HCT116 (cell line): ENCODE measurements at regions not wholly inside any gene's neighbourhood (a gene's known extent, or its start where the extent isn't known, plus 50 kb on each side); places are given as distances from the start of the nearest gene placed in this dataset.

Source experiments
- ATAC-seq: fragments of 200-7000 bp; cut with Tn5 transposase; 2 replicates; pipeline ENCODE4 v1.9.1; 2020; ENCODE audit warnings: mild to moderate bottlenecking, moderate library complexity
- BruUV-seq: library from RNA; stranded (reverse); fragments of 400-500 nt; replicated peaks from 2 replicates; lab custom pipeline; 2021; lab: Mats Ljungman, UMichigan
- CTCF ChIA-PET: fragments of 300-600 bp; sonication (Branson Sonifier 250); formaldehyde crosslinking; loops from one replicate; lab custom pipeline; 2021; ENCODE audit warnings: antibody characterized with exemption; lab: Charles Lee
- POLR2A ChIA-PET: fragments of 300-600, 350-600 bp; sonication (Branson Sonifier 250); formaldehyde crosslinking; loops from one replicate; lab custom pipeline; 2021; ENCODE audit warnings: antibody characterized with exemption; lab: Charles Lee
- RAD21 ChIA-PET, 2 experiments: fragments of 300-600 bp; sonication (Branson Sonifier 250); formaldehyde crosslinking; loops; one replicate each; lab custom pipeline; 2023; ENCODE audit warnings: low total read pairs in 2 of 2; ENCODE audit not compliant: uncharacterized antibody in 2 of 2, unreplicated experiment in 2 of 2, low non-redundant PET in 1 of 2; lab: Charles Lee
- DNase-seq: peaks from one replicate; pipeline ENCODE4 v3.0.0-alpha.2; 2010; ENCODE audit warnings: low read depth, low spot score
- H2AFZ ChIP-seq: fragments of 200-600 bp; shearing (Covaris generic), sonication (generic); 2 replicates; pipeline ENCODE4 v1.6.1; 2017; ENCODE audit warnings: low read depth, mixed run types, mixed read lengths, antibody characterized with exemption, low read length; ENCODE audit not compliant: poor library complexity, severe bottlenecking
- H3K27ac ChIP-seq: 2 replicates; pipeline ENCODE4 v1.5.1; 2012; ENCODE audit warnings: low read depth, low read length
- H3K27me3 ChIP-seq: fragments of 200-600 bp; sonication (generic); 2 replicates; pipeline ENCODE4 v1.6.1; 2016; ENCODE audit warnings: mixed run types, low read length, mixed read lengths; ENCODE audit not compliant: insufficient read depth
- H3K36me3 ChIP-seq, 2 experiments: fragments of 200-500 bp in 1 of 2; fragments of 200-600 bp in 1 of 2; sonication (Bioruptor generic) in 1 of 2; sonication (generic) in 1 of 2; 2 replicates each; pipeline versions ENCODE4 v1.5.1 to v1.6.1; 2014 to 2016; ENCODE audit warnings: low read length in 2 of 2, inconsistent platforms in 1 of 2, mixed read lengths in 1 of 2, mixed run types in 1 of 2; ENCODE audit not compliant: insufficient read depth in 2 of 2, control insufficient read depth in 1 of 2
- H3K4me1 ChIP-seq, 2 experiments: fragments of 200-600 bp in 1 of 2; sonication (generic) in 1 of 2; 2 replicates each; pipeline versions ENCODE4 v1.5.1 to v1.6.1; 2012 to 2017; ENCODE audit warnings: low read length in 2 of 2, inconsistent platforms in 1 of 2, mild to moderate bottlenecking in 1 of 2, mixed read lengths in 1 of 2, mixed run types in 1 of 2, moderate library complexity in 1 of 2; ENCODE audit not compliant: insufficient read depth in 2 of 2, control insufficient read depth in 1 of 2
- H3K4me2 ChIP-seq: fragments of 200-600 bp; sonication (generic); 2 replicates; pipeline ENCODE4 v1.6.1; 2017; ENCODE audit warnings: mixed run types, low read length, mixed read lengths
- H3K4me3 ChIP-seq, 2 experiments: fragments of 200-600 bp in 1 of 2; sonication (generic) in 1 of 2; replicated peaks in 1 of 2; 2 replicates each; pipeline ENCODE4 v1.5.1; 2011 to 2016; ENCODE audit warnings: low read length in 2 of 2, control low read depth in 1 of 2, low read depth in 1 of 2, mild to moderate bottlenecking in 1 of 2, mixed read lengths in 1 of 2, mixed run types in 1 of 2
- H3K79me2 ChIP-seq: fragments of 200-600 bp; sonication (generic); 2 replicates; pipeline ENCODE4 v1.6.1; 2017; ENCODE audit warnings: mild to moderate bottlenecking, mixed run types, low read length, moderate library complexity, mixed read lengths; ENCODE audit not compliant: insufficient read depth
- H3K9ac ChIP-seq: fragments of 200-600 bp; sonication (generic); 2 replicates; pipeline ENCODE4 v1.6.1; 2016; ENCODE audit warnings: low read length, mixed read lengths
- H3K9me2 ChIP-seq: fragments of 200-600 bp; sonication (generic), shearing (Covaris generic); 2 replicates; pipeline ENCODE4 v1.6.1; 2017; ENCODE audit warnings: mixed run types, mild to moderate bottlenecking, moderate library complexity; ENCODE audit not compliant: insufficient read depth
- H3K9me3 ChIP-seq, 2 experiments: fragments of 200-500 bp in 1 of 2; fragments of 200-600 bp in 1 of 2; sonication (Bioruptor generic) in 1 of 2; sonication (generic) in 1 of 2; 2 replicates each; pipeline ENCODE4 v1.6.1; 2014 to 2017; ENCODE audit warnings: low read length in 2 of 2, mixed read lengths in 2 of 2, inconsistent platforms in 1 of 2, low read depth in 1 of 2, mild to moderate bottlenecking in 1 of 2, mixed run types in 1 of 2, moderate library complexity in 1 of 2; ENCODE audit not compliant: control insufficient read depth in 1 of 2, insufficient read depth in 1 of 2
- H4K20me1 ChIP-seq: fragments of 200-600 bp; sonication (generic), shearing (Covaris generic); 2 replicates; pipeline ENCODE4 v1.6.1; 2017; ENCODE audit warnings: mixed run types, mild to moderate bottlenecking, moderate library complexity; ENCODE audit not compliant: insufficient read depth
- EGR1 ChIP-seq: IDR thresholded peaks from 2 replicates; pipeline ENCODE4 v1.6.1; 2012; ENCODE audit warnings: low read depth
- ELF1 ChIP-seq: IDR thresholded peaks from 2 replicates; pipeline ENCODE4 v1.6.1; 2012; ENCODE audit warnings: low read depth, borderline replicate concordance
- EZH2 ChIP-seq: fragments of 200-600 bp; sonication (generic); IDR thresholded peaks from 2 replicates; pipeline ENCODE4 v1.6.1; 2017; ENCODE audit warnings: antibody characterized with exemption, mixed run types
- EZH2phosphoT487 ChIP-seq: fragments of 200-600 bp; IDR thresholded peaks from 2 replicates; pipeline ENCODE4 v1.6.1; 2018; ENCODE audit warnings: antibody characterized with exemption, borderline replicate concordance
- FOSL1 ChIP-seq: IDR thresholded peaks from 2 replicates; pipeline ENCODE4 v1.6.1; 2012; ENCODE audit warnings: low read depth
- POLR2A ChIP-seq: IDR thresholded peaks from 2 replicates; pipeline ENCODE4 v1.7.0; 2011; ENCODE audit warnings: borderline replicate concordance; ENCODE audit not compliant: insufficient read depth, insufficient read length; ENCODE audit errors: extremely low read depth
- POLR2AphosphoS5 ChIP-seq: IDR thresholded peaks from 2 replicates; pipeline ENCODE4 v1.6.1; 2011; ENCODE audit warnings: mild to moderate bottlenecking, low read depth, low read length, moderate library complexity
- YY1 ChIP-seq: IDR thresholded peaks from 2 replicates; pipeline ENCODE4 v1.6.1; 2011; ENCODE audit warnings: low read length, low read depth, moderate library complexity, mild to moderate bottlenecking; ENCODE audit not compliant: insufficient replicate concordance; ENCODE audit errors: extremely low read depth
- ZFX ChIP-seq: fragments of 450-650 bp; IDR thresholded peaks from 2 replicates; pipeline ENCODE4 v1.6.1; 2017
- ZNF274 ChIP-seq: fragments of 200-500 bp; sonication (Bioruptor generic); IDR thresholded peaks from 2 replicates; pipeline ENCODE4 v1.6.1; 2014; ENCODE audit warnings: mild to moderate bottlenecking, low read depth, low read length, inconsistent platforms
- intact Hi-C: fragments of 100-400 bp; cut with micrococcal nuclease; formaldehyde crosslinking; loops from 2 replicates; pipeline ENCODE4 v1.10.0; 2022
- TF ChIP-seq, protein P1 (sequence below): IDR thresholded peaks from 2 replicates; pipeline ENCODE4 v1.6.1; 2011; ENCODE audit warnings: mild to moderate bottlenecking, low read length, moderate library complexity; ENCODE audit not compliant: insufficient replicate concordance; ENCODE audit errors: extremely low read depth
- TF ChIP-seq, protein P2 (sequence below): IDR thresholded peaks from 2 replicates; pipeline ENCODE4 v1.6.1; 2012; ENCODE audit warnings: low read depth
- TF ChIP-seq, protein P3 (sequence below): IDR thresholded peaks from 2 replicates; pipeline ENCODE4 v1.6.1; 2012

DNA sequence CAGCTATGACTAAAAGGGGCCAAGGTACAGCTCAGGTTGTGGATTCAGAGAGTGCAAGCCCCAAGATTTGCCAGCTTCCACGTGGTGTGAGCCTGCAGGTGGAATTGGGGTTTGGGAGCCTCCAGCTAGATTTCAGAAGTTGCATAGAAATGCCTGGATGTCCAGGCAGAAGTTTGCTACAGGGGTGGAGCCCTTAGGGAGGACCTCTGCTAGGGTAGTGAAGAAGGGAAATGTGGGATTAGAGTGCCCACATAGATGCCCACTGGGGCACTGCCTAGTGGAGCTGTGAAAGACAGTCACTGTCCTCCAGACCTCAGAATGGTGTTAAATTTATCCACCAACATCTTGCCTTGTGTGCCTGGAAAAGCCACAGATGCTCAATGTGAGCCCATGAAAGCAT is 255.1 kb downstream of the BMP2 start:
- peaks cover 0 to 13% of the 10 kb centered on the region in 2 experiments; a peak in 2 of 4 replicates for H3K9me3 ChIP-seq
- ATAC-seq (no peak), DNase-seq (no peak)
- H3K4me3 ChIP-seq = no peak overlapping the region
- no peaks in the 10 kb centered on the region for H4K20me1 ChIP-seq
- CTCF ChIA-PET = no interaction called here
- no TSS peak for BruUV-seq
- no peaks in the 10 kb centered on the region for H3K36me3 ChIP-seq
- POLR2A ChIA-PET = no interaction called here
- no peak overlapping the region for H3K9ac ChIP-seq
- H3K4me1 ChIP-seq = no peaks in the 10 kb centered on the region
- H3K27ac ChIP-seq = no peak overlapping the region
- RAD21 ChIA-PET = no interaction called here
- no peaks in the 10 kb centered on the region for H3K79me2 ChIP-seq
- intact Hi-C loops = no loop called here
- TF ChIP-seq ZFX = no peak
- no peak for TF ChIP-seq POLR2AphosphoS5
- TF ChIP-seq, protein P1, sequence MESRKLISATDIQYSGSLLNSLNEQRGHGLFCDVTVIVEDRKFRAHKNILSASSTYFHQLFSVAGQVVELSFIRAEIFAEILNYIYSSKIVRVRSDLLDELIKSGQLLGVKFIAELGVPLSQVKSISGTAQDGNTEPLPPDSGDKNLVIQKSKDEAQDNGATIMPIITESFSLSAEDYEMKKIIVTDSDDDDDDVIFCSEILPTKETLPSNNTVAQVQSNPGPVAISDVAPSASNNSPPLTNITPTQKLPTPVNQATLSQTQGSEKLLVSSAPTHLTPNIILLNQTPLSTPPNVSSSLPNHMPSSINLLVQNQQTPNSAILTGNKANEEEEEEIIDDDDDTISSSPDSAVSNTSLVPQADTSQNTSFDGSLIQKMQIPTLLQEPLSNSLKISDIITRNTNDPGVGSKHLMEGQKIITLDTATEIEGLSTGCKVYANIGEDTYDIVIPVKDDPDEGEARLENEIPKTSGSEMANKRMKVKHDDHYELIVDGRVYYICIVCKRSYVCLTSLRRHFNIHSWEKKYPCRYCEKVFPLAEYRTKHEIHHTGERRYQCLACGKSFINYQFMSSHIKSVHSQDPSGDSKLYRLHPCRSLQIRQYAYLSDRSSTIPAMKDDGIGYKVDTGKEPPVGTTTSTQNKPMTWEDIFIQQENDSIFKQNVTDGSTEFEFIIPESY = no peak
- no peak for TF ChIP-seq ZNF274
- no peak for TF ChIP-seq FOSL1
- TF ChIP-seq EZH2 = no peak
- TF ChIP-seq YY1 = no peak
- no peak for TF ChIP-seq ELF1
- TF ChIP-seq POLR2A = no peak
- TF ChIP-seq, protein P2, sequence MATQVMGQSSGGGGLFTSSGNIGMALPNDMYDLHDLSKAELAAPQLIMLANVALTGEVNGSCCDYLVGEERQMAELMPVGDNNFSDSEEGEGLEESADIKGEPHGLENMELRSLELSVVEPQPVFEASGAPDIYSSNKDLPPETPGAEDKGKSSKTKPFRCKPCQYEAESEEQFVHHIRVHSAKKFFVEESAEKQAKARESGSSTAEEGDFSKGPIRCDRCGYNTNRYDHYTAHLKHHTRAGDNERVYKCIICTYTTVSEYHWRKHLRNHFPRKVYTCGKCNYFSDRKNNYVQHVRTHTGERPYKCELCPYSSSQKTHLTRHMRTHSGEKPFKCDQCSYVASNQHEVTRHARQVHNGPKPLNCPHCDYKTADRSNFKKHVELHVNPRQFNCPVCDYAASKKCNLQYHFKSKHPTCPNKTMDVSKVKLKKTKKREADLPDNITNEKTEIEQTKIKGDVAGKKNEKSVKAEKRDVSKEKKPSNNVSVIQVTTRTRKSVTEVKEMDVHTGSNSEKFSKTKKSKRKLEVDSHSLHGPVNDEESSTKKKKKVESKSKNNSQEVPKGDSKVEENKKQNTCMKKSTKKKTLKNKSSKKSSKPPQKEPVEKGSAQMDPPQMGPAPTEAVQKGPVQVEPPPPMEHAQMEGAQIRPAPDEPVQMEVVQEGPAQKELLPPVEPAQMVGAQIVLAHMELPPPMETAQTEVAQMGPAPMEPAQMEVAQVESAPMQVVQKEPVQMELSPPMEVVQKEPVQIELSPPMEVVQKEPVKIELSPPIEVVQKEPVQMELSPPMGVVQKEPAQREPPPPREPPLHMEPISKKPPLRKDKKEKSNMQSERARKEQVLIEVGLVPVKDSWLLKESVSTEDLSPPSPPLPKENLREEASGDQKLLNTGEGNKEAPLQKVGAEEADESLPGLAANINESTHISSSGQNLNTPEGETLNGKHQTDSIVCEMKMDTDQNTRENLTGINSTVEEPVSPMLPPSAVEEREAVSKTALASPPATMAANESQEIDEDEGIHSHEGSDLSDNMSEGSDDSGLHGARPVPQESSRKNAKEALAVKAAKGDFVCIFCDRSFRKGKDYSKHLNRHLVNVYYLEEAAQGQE = no peak
- no peak for TF ChIP-seq EGR1
- TF ChIP-seq, protein P3, sequence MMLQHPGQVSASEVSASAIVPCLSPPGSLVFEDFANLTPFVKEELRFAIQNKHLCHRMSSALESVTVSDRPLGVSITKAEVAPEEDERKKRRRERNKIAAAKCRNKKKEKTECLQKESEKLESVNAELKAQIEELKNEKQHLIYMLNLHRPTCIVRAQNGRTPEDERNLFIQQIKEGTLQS = no peak
- no peak for TF ChIP-seq EZH2phosphoT487
- no peaks in the 10 kb centered on the region for H3K27me3 ChIP-seq
- H3K4me2 ChIP-seq = no peak overlapping the region
- H3K9me2 ChIP-seq = no peaks in the 10 kb centered on the region
- H2AFZ ChIP-seq = no peak overlapping the region
